ENCODE measurements at regions not wholly inside any gene's neighbourhood (a gene's known extent, or its start where the extent isn't known, plus 50 kb on each side); places are given as distances from the start of the nearest gene placed in this dataset.

DNA sequence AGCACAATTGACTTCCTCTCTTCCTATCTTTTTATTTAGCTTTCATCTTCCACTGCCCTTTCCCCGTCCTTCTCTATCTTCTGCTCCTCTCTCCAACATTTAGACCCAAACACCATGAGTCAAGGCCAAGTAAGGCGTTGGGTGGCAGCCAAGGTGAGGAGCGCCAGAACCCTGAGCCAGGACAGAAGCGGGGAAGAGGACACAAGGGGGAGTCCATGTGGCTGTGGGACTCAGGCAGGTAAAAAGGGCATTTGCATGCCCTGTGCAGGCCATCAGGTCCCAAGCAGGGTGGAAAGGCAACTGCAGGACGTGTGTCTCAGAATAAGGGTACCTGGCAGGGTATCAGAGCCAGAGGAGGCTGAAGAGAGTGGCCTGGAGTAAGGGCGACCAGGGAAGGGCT lies 192.4 kb upstream of the PFKP start:
- Mint-ChIP-seq H3K27me3 (ENCODE audit: insufficient read depth) (peaks cover 1% of the 10 kb centered on the region), H3K27ac (no peak overlapping the region), H3K9me3 (peaks cover 6% of the 10 kb centered on the region; the same call in 1 of the 2 replicates), H3K36me3 (ENCODE audit: low read depth) (no peaks in the 10 kb centered on the region), H3K4me1 (ENCODE audit: low read depth) (no peaks in the 10 kb centered on the region), H3K4me3 (no peak overlapping the region)
- TF ChIP-seq, protein P1, sequence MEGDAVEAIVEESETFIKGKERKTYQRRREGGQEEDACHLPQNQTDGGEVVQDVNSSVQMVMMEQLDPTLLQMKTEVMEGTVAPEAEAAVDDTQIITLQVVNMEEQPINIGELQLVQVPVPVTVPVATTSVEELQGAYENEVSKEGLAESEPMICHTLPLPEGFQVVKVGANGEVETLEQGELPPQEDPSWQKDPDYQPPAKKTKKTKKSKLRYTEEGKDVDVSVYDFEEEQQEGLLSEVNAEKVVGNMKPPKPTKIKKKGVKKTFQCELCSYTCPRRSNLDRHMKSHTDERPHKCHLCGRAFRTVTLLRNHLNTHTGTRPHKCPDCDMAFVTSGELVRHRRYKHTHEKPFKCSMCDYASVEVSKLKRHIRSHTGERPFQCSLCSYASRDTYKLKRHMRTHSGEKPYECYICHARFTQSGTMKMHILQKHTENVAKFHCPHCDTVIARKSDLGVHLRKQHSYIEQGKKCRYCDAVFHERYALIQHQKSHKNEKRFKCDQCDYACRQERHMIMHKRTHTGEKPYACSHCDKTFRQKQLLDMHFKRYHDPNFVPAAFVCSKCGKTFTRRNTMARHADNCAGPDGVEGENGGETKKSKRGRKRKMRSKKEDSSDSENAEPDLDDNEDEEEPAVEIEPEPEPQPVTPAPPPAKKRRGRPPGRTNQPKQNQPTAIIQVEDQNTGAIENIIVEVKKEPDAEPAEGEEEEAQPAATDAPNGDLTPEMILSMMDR (IDR thresholded peaks at IDR 0.05): no peak
- no peak for DNase-seq

DNA sequence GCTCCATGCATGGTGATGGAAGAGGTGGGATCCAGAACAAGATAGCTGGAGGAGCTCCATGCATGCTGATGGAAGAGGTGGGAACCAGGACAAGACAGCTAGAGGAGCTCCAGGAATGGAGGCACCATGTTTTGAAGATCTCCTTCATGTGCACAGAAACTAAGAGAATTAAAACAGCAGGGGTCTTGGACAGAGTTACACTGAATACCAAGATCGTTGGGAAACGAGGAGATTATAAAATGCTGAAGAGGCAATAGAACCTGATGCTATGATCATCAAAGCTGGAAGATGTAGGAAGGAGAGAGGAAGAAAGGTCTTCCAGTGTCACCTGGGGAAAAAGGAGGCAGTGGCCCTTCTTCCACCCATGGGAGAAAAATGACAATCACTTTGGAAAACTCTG lies 193.6 kb upstream of the PFKP start:
- Mint-ChIP-seq H3K4me1 (ENCODE audit: low read depth) (no peaks in the 10 kb centered on the region), H3K27me3 (ENCODE audit: insufficient read depth) (no peaks in the 10 kb centered on the region; the same call in none of the 2 replicates), H3K4me3 (no peak overlapping the region), H3K27ac (no peak overlapping the region), H3K9me3 (peaks cover 6% of the 10 kb centered on the region; the same call in 1 of the 2 replicates), H3K36me3 (ENCODE audit: low read depth) (no peaks in the 10 kb centered on the region)
- TF ChIP-seq, protein P1 (IDR thresholded peaks at IDR 0.05): no peak
- no peak for DNase-seq

DNA sequence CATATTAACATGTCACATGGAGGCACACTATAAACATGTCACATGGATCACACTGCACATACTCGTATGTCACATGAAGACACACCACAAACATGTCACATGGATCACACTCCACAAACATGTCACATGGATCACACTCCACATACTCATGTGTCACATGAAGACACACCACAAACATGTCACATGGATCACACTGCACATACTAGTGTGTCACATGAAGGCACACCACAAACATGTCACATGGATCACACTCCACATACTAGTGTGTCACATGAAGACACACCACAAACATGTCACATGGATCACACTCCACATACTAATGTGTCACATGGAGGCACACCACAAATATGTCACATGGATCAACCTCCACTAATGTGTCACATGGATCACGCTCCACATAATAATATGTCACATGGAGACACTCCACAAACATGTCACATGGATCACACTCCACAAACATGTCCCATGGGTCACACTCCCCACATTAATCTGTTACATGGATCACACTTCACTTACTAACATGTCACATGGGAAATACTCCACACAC lies 195.6 kb upstream of the PFKP start:
- Mint-ChIP-seq H3K4me3 (no peak overlapping the region), H3K36me3 (ENCODE audit: low read depth) (no peaks in the 10 kb centered on the region), H3K27ac (no peak overlapping the region), H3K4me1 (ENCODE audit: low read depth) (no peaks in the 10 kb centered on the region), H3K9me3 (peaks cover 6% of the 10 kb centered on the region; the same call in 1 of the 2 replicates), H3K27me3 (ENCODE audit: insufficient read depth) (no peaks in the 10 kb centered on the region; the same call in none of the 2 replicates)
- TF ChIP-seq, protein P1 (IDR thresholded peaks at IDR 0.05): no peak
- DNase-seq: no peak

DNA sequence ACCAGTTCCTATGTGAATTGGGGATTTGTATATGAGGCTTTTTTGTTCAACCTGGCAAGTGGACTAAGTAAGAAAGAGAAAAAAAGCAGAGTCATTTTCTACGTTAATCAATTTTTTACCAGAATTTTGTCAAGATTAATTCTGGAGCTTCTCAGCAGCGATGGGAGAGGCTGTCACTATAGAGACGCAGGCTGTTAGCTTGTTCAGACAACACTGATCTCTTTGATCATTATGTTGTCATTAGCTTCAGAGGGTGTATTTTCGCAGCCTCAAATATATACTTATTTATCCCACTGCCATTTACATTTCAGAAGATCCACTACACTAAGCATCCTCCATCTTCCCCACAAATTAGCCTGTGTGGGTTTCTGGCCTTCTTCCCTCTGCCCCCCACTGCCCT lies 196.7 kb upstream of the PFKP start:
- Mint-ChIP-seq H3K36me3 (ENCODE audit: low read depth) (no peaks in the 10 kb centered on the region), H3K9me3 (peaks cover 6% of the 10 kb centered on the region; the same call in 1 of the 2 replicates), H3K4me3 (no peak overlapping the region), H3K4me1 (ENCODE audit: low read depth) (no peaks in the 10 kb centered on the region), H3K27me3 (ENCODE audit: insufficient read depth) (no peaks in the 10 kb centered on the region; the same call in none of the 2 replicates), H3K27ac (no peak overlapping the region)
- no peak for DNase-seq
- TF ChIP-seq, protein P1 (IDR thresholded peaks at IDR 0.05): no peak

DNA sequence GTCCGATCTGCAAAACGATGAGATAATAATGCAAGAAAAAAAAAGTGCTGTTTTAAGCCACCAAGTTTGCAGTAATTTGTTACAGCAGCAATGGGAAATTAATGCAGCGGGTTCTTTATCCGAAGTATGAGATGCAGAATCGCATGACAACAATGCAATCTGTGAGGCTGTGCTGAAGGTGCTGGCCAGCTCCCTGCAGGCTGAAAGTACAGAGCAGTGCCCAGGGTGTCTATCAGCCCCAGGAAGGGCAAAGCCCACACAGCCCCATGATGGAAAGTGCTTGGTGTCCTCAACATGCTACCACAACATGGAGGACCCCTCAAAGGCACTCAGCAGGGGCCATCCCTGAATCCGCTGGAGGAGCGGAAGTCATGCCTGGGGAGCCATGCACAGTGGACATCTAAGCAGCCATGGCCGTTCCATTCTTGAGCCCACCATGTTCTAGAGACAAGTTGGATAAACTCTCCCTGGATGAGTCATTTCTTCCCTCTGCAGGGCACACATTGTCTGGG lies 199.5 kb upstream of the PFKP start:
- TF ChIP-seq, protein P1 (IDR thresholded peaks at IDR 0.05): no peak
- Mint-ChIP-seq H3K27ac (no peak overlapping the region), H3K4me3 (no peak overlapping the region), H3K27me3 (ENCODE audit: insufficient read depth) (no peaks in the 10 kb centered on the region; the same call in none of the 2 replicates), H3K4me1 (ENCODE audit: low read depth) (no peaks in the 10 kb centered on the region), H3K9me3 (peaks cover 12% of the 10 kb centered on the region; the same call in 1 of the 2 replicates), H3K36me3 (ENCODE audit: low read depth) (no peaks in the 10 kb centered on the region)
- DNase-seq: no peak

Data from HFFc6 (cell line).